ENCODE measurements at regions not wholly inside any gene's neighbourhood (a gene's known extent, or its start where the extent isn't known, plus 50 kb on each side); places are given as distances from the start of the nearest gene placed in this dataset.

DNA sequence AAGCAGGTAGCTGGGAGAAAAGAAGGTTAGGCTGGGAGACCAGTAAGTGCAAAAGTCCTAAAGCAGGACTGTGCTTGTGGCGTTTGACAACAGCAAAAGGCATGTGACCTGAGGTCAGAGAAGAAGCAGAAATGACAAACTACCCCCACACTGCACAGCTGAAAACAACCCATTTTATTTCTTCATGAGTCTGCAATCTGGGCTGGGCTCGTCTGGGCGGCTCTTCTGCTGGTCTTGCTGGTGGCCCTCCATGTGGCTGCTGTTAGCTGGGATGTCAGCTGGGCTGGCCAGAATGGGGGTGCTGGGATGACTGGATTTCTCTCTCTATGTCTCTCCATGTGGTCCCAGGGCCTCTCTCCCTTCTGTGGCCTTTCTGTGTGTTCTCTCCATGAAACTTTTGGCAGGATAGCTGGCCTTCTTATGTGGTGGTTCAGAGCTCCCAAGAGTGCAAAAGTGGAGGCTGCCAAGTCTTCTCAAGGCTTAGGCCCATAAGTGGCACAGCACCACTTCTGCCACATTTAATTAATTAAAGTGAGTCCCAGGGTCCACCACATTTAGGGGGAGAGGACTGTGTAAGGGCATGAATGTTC is 128.6 kb downstream of the RIPK4 start:
- TF ChIP-seq, protein P1, sequence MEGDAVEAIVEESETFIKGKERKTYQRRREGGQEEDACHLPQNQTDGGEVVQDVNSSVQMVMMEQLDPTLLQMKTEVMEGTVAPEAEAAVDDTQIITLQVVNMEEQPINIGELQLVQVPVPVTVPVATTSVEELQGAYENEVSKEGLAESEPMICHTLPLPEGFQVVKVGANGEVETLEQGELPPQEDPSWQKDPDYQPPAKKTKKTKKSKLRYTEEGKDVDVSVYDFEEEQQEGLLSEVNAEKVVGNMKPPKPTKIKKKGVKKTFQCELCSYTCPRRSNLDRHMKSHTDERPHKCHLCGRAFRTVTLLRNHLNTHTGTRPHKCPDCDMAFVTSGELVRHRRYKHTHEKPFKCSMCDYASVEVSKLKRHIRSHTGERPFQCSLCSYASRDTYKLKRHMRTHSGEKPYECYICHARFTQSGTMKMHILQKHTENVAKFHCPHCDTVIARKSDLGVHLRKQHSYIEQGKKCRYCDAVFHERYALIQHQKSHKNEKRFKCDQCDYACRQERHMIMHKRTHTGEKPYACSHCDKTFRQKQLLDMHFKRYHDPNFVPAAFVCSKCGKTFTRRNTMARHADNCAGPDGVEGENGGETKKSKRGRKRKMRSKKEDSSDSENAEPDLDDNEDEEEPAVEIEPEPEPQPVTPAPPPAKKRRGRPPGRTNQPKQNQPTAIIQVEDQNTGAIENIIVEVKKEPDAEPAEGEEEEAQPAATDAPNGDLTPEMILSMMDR (IDR thresholded peaks at IDR 0.05) = no peak
- TF ChIP-seq ZFX (IDR thresholded peaks at IDR 0.05; ENCODE audit: borderline replicate concordance) = no peak
